H9 (cell line): ENCODE measurements at regions not wholly inside any gene's neighbourhood (a gene's known extent, or its start where the extent isn't known, plus 50 kb on each side); places are given as distances from the start of the nearest gene placed in this dataset.

Experiments used
- DNase-seq: peaks from one replicate; pipeline ENCODE4 v3.0.0-alpha.2; 2017
- H2AFZ ChIP-seq: one replicate; pipeline ENCODE4 v1.6.1; 2013; ENCODE audit warnings: mild to moderate bottlenecking, low read length, control low read depth, moderate library complexity
- H2AK5ac ChIP-seq: 2 replicates; pipeline ENCODE4 v1.6.1; 2013; ENCODE audit warnings: low read length, control low read depth, mixed read lengths; ENCODE audit not compliant: insufficient read length
- H2BK120ac ChIP-seq: one replicate; pipeline ENCODE4 v1.6.1; 2013; ENCODE audit warnings: low read depth, mild to moderate bottlenecking, low read length, control low read depth, inconsistent platforms; ENCODE audit not compliant: poor library complexity, severe bottlenecking
- H2BK12ac ChIP-seq: 2 replicates; pipeline ENCODE4 v1.6.1; 2013; ENCODE audit warnings: low read length, control low read depth, mixed read lengths, low read depth; ENCODE audit not compliant: insufficient read length
- H2BK15ac ChIP-seq: 2 replicates; pipeline ENCODE4 v1.6.1; 2013; ENCODE audit warnings: low read depth, low read length, control low read depth
- H2BK20ac ChIP-seq: one replicate; pipeline ENCODE4 v1.6.1; 2013; ENCODE audit warnings: low read depth, mild to moderate bottlenecking, low read length, control low read depth, inconsistent platforms; ENCODE audit not compliant: poor library complexity, severe bottlenecking
- H2BK5ac ChIP-seq: 2 replicates; pipeline ENCODE4 v1.6.1; 2013; ENCODE audit warnings: low read length, control low read depth, mixed read lengths; ENCODE audit not compliant: insufficient read length
- H3K14ac ChIP-seq: 2 replicates; pipeline ENCODE4 v1.6.1; 2013; ENCODE audit warnings: low read length, control low read depth; ENCODE audit not compliant: insufficient read depth
- H3K18ac ChIP-seq: 2 replicates; pipeline ENCODE4 v1.6.1; 2013; ENCODE audit warnings: low read depth, mild to moderate bottlenecking, mixed read lengths, low read length, control low read depth; ENCODE audit not compliant: insufficient read length
- H3K23ac ChIP-seq: 2 replicates; pipeline ENCODE4 v1.6.1; 2013; ENCODE audit warnings: low read length, control low read depth, mixed read lengths, low read depth; ENCODE audit not compliant: insufficient read length
- H3K23me2 ChIP-seq: 2 replicates; pipeline ENCODE4 v1.6.1; 2013; ENCODE audit warnings: low read depth, mild to moderate bottlenecking, mixed read lengths, low read length, control low read depth; ENCODE audit not compliant: insufficient read length, poor library complexity, severe bottlenecking
- H3K27ac ChIP-seq: 2 replicates; pipeline ENCODE4 v1.5.1; 2013; ENCODE audit warnings: low read length, control low read depth, mixed read lengths, low read depth; ENCODE audit not compliant: insufficient read length
- H3K27me3 ChIP-seq: 2 replicates; pipeline ENCODE4 v1.6.1; 2013; ENCODE audit warnings: low read length, control low read depth, inconsistent platforms; ENCODE audit not compliant: insufficient read depth
- H3K4ac ChIP-seq: 2 replicates; pipeline ENCODE4 v1.6.1; 2013; ENCODE audit warnings: low read depth, mild to moderate bottlenecking, control low read depth, inconsistent platforms, low read length, moderate library complexity
- H3K4me1 ChIP-seq: 2 replicates; pipeline ENCODE4 v1.6.1; 2013; ENCODE audit warnings: low read length, control low read depth, inconsistent platforms; ENCODE audit not compliant: insufficient read depth
- H3K4me2 ChIP-seq: 2 replicates; pipeline ENCODE4 v1.6.1; 2013; ENCODE audit warnings: low read length, control low read depth, mixed read lengths; ENCODE audit not compliant: insufficient read length, insufficient read depth
- H3K56ac ChIP-seq: 2 replicates; pipeline ENCODE4 v1.6.1; 2013; ENCODE audit warnings: low read depth, mild to moderate bottlenecking, mixed read lengths, low read length, control low read depth; ENCODE audit not compliant: insufficient read length
- H3K79me1 ChIP-seq: 2 replicates; pipeline ENCODE4 v1.6.1; 2013; ENCODE audit warnings: low read depth, mild to moderate bottlenecking, moderate library complexity, low read length, control low read depth, inconsistent platforms; ENCODE audit not compliant: insufficient read depth, poor library complexity, severe bottlenecking
- H3K79me2 ChIP-seq: 2 replicates; pipeline ENCODE4 v1.6.1; 2013; ENCODE audit warnings: low read length, control low read depth, inconsistent platforms; ENCODE audit not compliant: insufficient read depth
- H3K9ac ChIP-seq: 2 replicates; pipeline ENCODE4 v1.6.1; 2013; ENCODE audit warnings: low read length, control low read depth, mixed read lengths; ENCODE audit not compliant: insufficient read length; ENCODE audit errors: extremely low read depth
- H3K9me3 ChIP-seq: one replicate; pipeline ENCODE4 v1.6.1; 2013; ENCODE audit warnings: low read depth, low read length, inconsistent platforms; ENCODE audit not compliant: control insufficient read depth
- H3T11ph ChIP-seq: one replicate; pipeline ENCODE4 v1.6.1; 2013; ENCODE audit warnings: mild to moderate bottlenecking, low read length, control low read depth, inconsistent platforms
- H4K20me1 ChIP-seq: one replicate; pipeline ENCODE4 v1.6.1; 2013; ENCODE audit not compliant: control insufficient read depth, insufficient read length, insufficient read depth
- H4K5ac ChIP-seq: 2 replicates; pipeline ENCODE4 v1.6.1; 2013; ENCODE audit warnings: low read depth, mild to moderate bottlenecking, mixed read lengths, low read length, control low read depth; ENCODE audit not compliant: insufficient read length
- H4K8ac ChIP-seq: replicated peaks from 2 replicates; pipeline ENCODE4 v1.6.1; 2013; ENCODE audit warnings: low read length, control low read depth, mixed read lengths, low read depth; ENCODE audit not compliant: insufficient read length
- H4K91ac ChIP-seq: 2 replicates; pipeline ENCODE4 v1.6.1; 2013; ENCODE audit warnings: low read depth, mild to moderate bottlenecking, moderate library complexity, mixed read lengths, low read length, control low read depth; ENCODE audit not compliant: insufficient read length
- H3K27ac Mint-ChIP-seq, 3 experiments: 2 replicates in 2 of 3; 3 replicates in 1 of 3; pipeline ENCODE4 v1.8.0; 2020 to 2021; ENCODE audit warnings: mixed read lengths in 3 of 3, mild to moderate bottlenecking in 1 of 3, moderate library complexity in 1 of 3
- H3K27me3 Mint-ChIP-seq: 2 replicates; pipeline ENCODE4 v1.8.0; 2021; ENCODE audit warnings: low read depth, mild to moderate bottlenecking, moderate library complexity, mixed read lengths
- H3K36me3 Mint-ChIP-seq, 3 experiments: 2 replicates in 2 of 3; 3 replicates in 1 of 3; pipeline ENCODE4 v1.8.0; 2020 to 2021; ENCODE audit warnings: low read depth in 3 of 3, mixed read lengths in 3 of 3; ENCODE audit not compliant: insufficient read depth in 1 of 3
- H3K4me1 Mint-ChIP-seq, 2 experiments: 2 replicates each; pipeline ENCODE4 v1.8.0; 2020; ENCODE audit warnings: mixed read lengths in 2 of 2
- H3K4me3 Mint-ChIP-seq, 2 experiments: 2 replicates in 1 of 2; 3 replicates in 1 of 2; pipeline ENCODE4 v1.8.0; 2020 to 2021; ENCODE audit warnings: mild to moderate bottlenecking in 2 of 2, mixed read lengths in 2 of 2, moderate library complexity in 1 of 2
- H3K9me3 Mint-ChIP-seq, 2 experiments: 2 replicates in 1 of 2; 3 replicates in 1 of 2; pipeline ENCODE4 v1.8.0; 2020; ENCODE audit warnings: mild to moderate bottlenecking in 2 of 2, mixed read lengths in 2 of 2, moderate library complexity in 1 of 2
- WGBS: extraction: QIAGEN DNeasy Blood & Tissue Kit; methylation state at CpG from one replicate; pipeline ENCODE4 v1.1.7; 2013; ENCODE audit warnings: missing lambda C conversion rate, low lambda C conversion rate, mixed read lengths; ENCODE audit not compliant: insufficient read length; ENCODE audit errors: extremely low coverage; 5-methylcytosine and 5-hydroxymethylcytosine counted together
- TF ChIP-seq, protein P1 (sequence below): fragments of 200-600 bp; sonication (generic); conservative IDR thresholded peaks from 3 replicates; pipeline ENCODE4 v1.8.0; 2021; ENCODE audit warnings: antibody characterized with exemption, mild to moderate bottlenecking

DNA sequence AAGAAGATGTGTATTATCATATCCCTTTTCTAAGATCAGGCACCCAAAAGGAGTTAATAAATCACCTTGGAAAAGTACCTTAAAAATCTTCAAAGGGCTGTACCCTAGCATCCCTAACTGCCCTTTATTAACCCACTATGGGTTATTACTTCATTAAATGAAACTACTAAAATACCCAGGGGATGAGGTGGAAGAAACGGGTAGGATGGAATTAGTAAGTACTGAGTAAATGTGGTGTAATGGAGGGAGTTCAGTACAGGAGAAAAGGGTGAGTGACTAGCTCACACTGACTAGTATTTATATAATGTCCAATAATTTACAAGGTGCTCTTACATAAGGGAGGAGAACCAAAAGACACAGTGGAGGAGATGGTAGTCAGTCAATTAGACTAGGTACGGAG, 51.0 kb upstream of the RASGEF1B start:
- Histone ChIP-seq H2BK20ac (no peak overlapping the region), H3K4me1 (peaks cover 6% of the 10 kb centered on the region; the same call in 1 of the 2 replicates), H3K14ac (no peak overlapping the region), H4K8ac (no peak overlapping the region), H2AK5ac (no peak overlapping the region), H3K4ac (no peak overlapping the region), H3K4me2 (no peak overlapping the region), H3K79me1 (no peaks in the 10 kb centered on the region), H3K18ac (no peak overlapping the region), H3K9me3 (no peaks in the 10 kb centered on the region), H3K9ac (no peak overlapping the region), H3K27me3 (no peaks in the 10 kb centered on the region), H2BK120ac (no peak overlapping the region), H3K79me2 (no peaks in the 10 kb centered on the region), H4K5ac (no peak overlapping the region), H2AFZ (no peak overlapping the region), H3T11ph (no peak overlapping the region), H3K56ac (no peak overlapping the region), H4K20me1 (no peaks in the 10 kb centered on the region), H3K27ac (no peak overlapping the region), H2BK15ac (no peak overlapping the region), H3K23ac (no peak overlapping the region), H2BK12ac (no peak overlapping the region), H2BK5ac (no peak overlapping the region), H4K91ac (no peak overlapping the region), H3K23me2 (no peaks in the 10 kb centered on the region)
- H3K4me3 Mint-ChIP-seq = no peak overlapping the region
- no peak for DNase-seq
- no peaks in the 10 kb centered on the region for H3K27me3 Mint-ChIP-seq
- peaks cover 17 to 24% of the 10 kb centered on the region in 2 experiments for H3K4me1 Mint-ChIP-seq
- WGBS = no CpG with 5 or more reads among the region's 2 CpGs
- TF ChIP-seq, protein P1, sequence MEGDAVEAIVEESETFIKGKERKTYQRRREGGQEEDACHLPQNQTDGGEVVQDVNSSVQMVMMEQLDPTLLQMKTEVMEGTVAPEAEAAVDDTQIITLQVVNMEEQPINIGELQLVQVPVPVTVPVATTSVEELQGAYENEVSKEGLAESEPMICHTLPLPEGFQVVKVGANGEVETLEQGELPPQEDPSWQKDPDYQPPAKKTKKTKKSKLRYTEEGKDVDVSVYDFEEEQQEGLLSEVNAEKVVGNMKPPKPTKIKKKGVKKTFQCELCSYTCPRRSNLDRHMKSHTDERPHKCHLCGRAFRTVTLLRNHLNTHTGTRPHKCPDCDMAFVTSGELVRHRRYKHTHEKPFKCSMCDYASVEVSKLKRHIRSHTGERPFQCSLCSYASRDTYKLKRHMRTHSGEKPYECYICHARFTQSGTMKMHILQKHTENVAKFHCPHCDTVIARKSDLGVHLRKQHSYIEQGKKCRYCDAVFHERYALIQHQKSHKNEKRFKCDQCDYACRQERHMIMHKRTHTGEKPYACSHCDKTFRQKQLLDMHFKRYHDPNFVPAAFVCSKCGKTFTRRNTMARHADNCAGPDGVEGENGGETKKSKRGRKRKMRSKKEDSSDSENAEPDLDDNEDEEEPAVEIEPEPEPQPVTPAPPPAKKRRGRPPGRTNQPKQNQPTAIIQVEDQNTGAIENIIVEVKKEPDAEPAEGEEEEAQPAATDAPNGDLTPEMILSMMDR = no peak
- H3K9me3 Mint-ChIP-seq = no peaks in the 10 kb centered on the region
- H3K36me3 Mint-ChIP-seq = no peaks in the 10 kb centered on the region
- H3K27ac Mint-ChIP-seq = no peak overlapping the region
